Endodermal cell (in vitro differentiated cells): ENCODE measurements at regions not wholly inside any gene's neighbourhood (a gene's known extent, or its start where the extent isn't known, plus 50 kb on each side); places are given as distances from the start of the nearest gene placed in this dataset.
"Not testable (repeated sequence)": the region's sequence is repeated elsewhere in the genome, so short reads cannot be mapped to it uniquely, and the experiment has no call there.

Source experiments
- DNase-seq: peaks from one replicate; pipeline ENCODE4 v3.0.0-alpha.2; 2017
- H3K27ac ChIP-seq: 2 replicates; pipeline ENCODE4 v1.5.1; 2013; ENCODE audit warnings: mild to moderate bottlenecking, low read depth, low read length, moderate library complexity
- H3K27me3 ChIP-seq: 2 replicates; pipeline ENCODE4 v1.6.1; 2013; ENCODE audit warnings: mild to moderate bottlenecking, low read length, moderate library complexity; ENCODE audit not compliant: insufficient read depth, control insufficient read depth, poor library complexity, severe bottlenecking
- H3K36me3 ChIP-seq: 2 replicates; pipeline ENCODE4 v1.7.0; 2013; ENCODE audit warnings: mild to moderate bottlenecking, low read length, moderate library complexity; ENCODE audit not compliant: control insufficient read depth, insufficient read depth
- H3K4me1 ChIP-seq: one replicate; pipeline ENCODE4 v1.7.0; 2013; ENCODE audit warnings: low read length; ENCODE audit not compliant: control insufficient read depth, insufficient read depth
- H3K4me3 ChIP-seq: 2 replicates; pipeline ENCODE4 v1.5.1; 2013; ENCODE audit warnings: mild to moderate bottlenecking, low read length, moderate library complexity
- H3K9ac ChIP-seq: 2 replicates; pipeline ENCODE4 v1.6.1; 2013; ENCODE audit warnings: mild to moderate bottlenecking, low read length, moderate library complexity; ENCODE audit not compliant: poor library complexity, severe bottlenecking; ENCODE audit errors: extremely low read depth
- H3K9me3 ChIP-seq: 2 replicates; pipeline ENCODE4 v1.6.1; 2013; ENCODE audit warnings: mild to moderate bottlenecking, low read length, moderate library complexity; ENCODE audit not compliant: control insufficient read depth
- H3K27ac Mint-ChIP-seq: 2 replicates; pipeline ENCODE4 v1.8.0; 2020; ENCODE audit warnings: mixed read lengths
- H3K27me3 Mint-ChIP-seq: 2 replicates; pipeline ENCODE4 v1.8.0; 2021; ENCODE audit warnings: mild to moderate bottlenecking, mixed read lengths; ENCODE audit not compliant: insufficient read depth
- H3K36me3 Mint-ChIP-seq: 2 replicates; pipeline ENCODE4 v1.8.0; 2020; ENCODE audit warnings: low read depth, mixed read lengths
- H3K4me1 Mint-ChIP-seq: 2 replicates; pipeline ENCODE4 v1.8.0; 2020; ENCODE audit warnings: mixed read lengths
- H3K4me3 Mint-ChIP-seq: 2 replicates; pipeline ENCODE4 v1.8.0; 2020; ENCODE audit warnings: mild to moderate bottlenecking, moderate library complexity, mixed read lengths
- H3K9me3 Mint-ChIP-seq: 2 replicates; pipeline ENCODE4 v1.8.0; 2020; ENCODE audit warnings: mild to moderate bottlenecking, mixed read lengths
- WGBS, 2 experiments: methylation state at CpG; one replicate each; pipeline versions ENCODE4 v1.1.5 to v1.1.7; 2013; ENCODE audit warnings: missing lambda C conversion rate in 2 of 2, mixed read lengths in 1 of 2; ENCODE audit not compliant: insufficient coverage in 1 of 2, insufficient read length in 1 of 2; 5-methylcytosine and 5-hydroxymethylcytosine counted together
- TF ChIP-seq, protein P1 (sequence below): fragments of 200-600 bp; sonication (generic); conservative IDR thresholded peaks from 2 replicates; pipeline ENCODE4 v1.5.0; 2021; ENCODE audit warnings: antibody characterized with exemption, mild to moderate bottlenecking

DNA sequence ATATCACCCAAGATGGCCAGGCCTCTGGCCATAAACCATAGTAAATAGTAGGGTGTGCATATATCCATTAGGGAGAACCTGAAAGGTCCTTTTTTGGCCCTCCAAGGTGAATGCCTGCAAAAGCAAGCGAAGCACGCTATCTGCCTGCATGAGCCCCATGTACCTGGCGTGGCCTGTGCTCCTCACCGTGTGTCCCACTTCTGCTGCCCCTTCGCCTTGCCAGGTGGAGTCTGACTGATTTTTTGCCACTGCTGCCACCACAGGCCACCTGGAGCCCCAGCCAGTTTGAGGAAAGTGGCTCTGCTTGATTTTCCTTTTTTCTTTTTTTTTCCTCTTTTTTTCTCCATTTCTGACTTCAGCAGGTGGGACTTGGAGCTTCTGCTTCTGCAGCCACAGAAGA, 139.7 kb downstream of the SNRPN start:
- Histone ChIP-seq H3K27me3 (no peaks in the 10 kb centered on the region), H3K9ac (no peak overlapping the region), H3K9me3 (peaks cover 12% of the 10 kb centered on the region), H3K27ac (no peak overlapping the region), H3K4me3 (no peak overlapping the region), H3K4me1 (no peaks in the 10 kb centered on the region), H3K36me3 (peaks cover 94% of the 10 kb centered on the region)
- TF ChIP-seq, protein P1, sequence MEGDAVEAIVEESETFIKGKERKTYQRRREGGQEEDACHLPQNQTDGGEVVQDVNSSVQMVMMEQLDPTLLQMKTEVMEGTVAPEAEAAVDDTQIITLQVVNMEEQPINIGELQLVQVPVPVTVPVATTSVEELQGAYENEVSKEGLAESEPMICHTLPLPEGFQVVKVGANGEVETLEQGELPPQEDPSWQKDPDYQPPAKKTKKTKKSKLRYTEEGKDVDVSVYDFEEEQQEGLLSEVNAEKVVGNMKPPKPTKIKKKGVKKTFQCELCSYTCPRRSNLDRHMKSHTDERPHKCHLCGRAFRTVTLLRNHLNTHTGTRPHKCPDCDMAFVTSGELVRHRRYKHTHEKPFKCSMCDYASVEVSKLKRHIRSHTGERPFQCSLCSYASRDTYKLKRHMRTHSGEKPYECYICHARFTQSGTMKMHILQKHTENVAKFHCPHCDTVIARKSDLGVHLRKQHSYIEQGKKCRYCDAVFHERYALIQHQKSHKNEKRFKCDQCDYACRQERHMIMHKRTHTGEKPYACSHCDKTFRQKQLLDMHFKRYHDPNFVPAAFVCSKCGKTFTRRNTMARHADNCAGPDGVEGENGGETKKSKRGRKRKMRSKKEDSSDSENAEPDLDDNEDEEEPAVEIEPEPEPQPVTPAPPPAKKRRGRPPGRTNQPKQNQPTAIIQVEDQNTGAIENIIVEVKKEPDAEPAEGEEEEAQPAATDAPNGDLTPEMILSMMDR, result no peak
- Mint-ChIP-seq H3K27ac (no peak overlapping the region), H3K9me3 (peaks cover 76% of the 10 kb centered on the region), H3K36me3 (peaks cover 78% of the 10 kb centered on the region), H3K4me3 (no peak overlapping the region), H3K4me1 (no peaks in the 10 kb centered on the region), H3K27me3 (no peaks in the 10 kb centered on the region)
- WGBS, 2 experiments, result 90% methylated on average over 2 to 5 of the region's 5 CpGs
- DNase-seq, result peak; percentile 22

DNA sequence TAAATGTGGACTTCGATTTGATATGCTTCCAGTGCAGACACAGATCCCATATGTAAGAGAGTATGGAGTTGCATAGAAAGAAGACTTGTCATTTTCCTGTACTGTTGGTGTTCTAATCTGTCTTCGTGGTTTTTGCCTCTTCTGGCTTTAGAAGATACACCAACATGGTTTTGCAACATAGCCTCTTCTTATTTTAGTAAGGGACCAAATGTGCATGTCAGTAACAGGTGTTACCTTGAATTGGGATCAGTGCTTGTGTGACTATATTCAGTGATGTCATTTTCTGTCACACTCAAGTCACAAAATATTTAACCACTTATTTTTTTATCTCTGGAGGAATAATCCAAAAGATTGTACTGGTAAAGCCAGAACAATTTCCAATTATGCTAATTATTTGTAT, 140.4 kb downstream of the SNRPN start:
- Mint-ChIP-seq H3K27me3 (no peaks in the 10 kb centered on the region), H3K36me3 (peaks cover 76% of the 10 kb centered on the region), H3K27ac (no peak overlapping the region), H3K9me3 (peaks cover 75% of the 10 kb centered on the region), H3K4me1 (no peaks in the 10 kb centered on the region), H3K4me3 (no peak overlapping the region)
- H3K36me3 ChIP-seq, result peaks cover 91% of the 10 kb centered on the region
- no peaks in the 10 kb centered on the region for H3K27me3 ChIP-seq
- TF ChIP-seq, protein P1, result no peak
- no peak overlapping the region for H3K27ac ChIP-seq
- DNase-seq, result no peak
- H3K9me3 ChIP-seq, result peaks cover 12% of the 10 kb centered on the region
- no peak overlapping the region for H3K9ac ChIP-seq
- H3K4me3 ChIP-seq, result no peak overlapping the region
- 79 to 83% methylated on average over 2 of the region's 2 CpGs for whole genome bisulfite sequencing, 2 experiments
- H3K4me1 ChIP-seq, result no peaks in the 10 kb centered on the region

DNA sequence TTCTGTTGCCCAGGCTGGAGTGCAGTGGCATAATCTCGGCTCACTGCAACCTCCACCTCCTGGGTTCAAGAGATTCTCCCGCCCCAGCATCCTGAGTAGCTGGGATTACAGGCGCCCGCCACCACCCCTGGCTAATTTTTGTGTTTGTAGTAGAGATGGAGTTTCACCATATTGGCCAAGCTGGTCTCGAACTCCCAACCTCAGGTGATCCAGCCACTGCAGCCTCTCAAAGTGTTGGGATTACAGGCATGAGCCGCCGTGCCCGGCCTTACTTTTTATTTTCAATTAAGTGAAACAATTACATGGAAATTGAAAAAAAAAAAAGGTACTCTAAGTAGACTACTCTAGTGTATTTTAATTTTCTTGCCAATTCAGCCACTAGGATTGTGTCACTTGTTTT, 145.2 kb downstream of the SNRPN start:
- WGBS, 2 experiments, result 91 to 96% methylated on average over 4 to 8 of the region's 8 CpGs
- H3K4me3 ChIP-seq, H3K27me3 Mint-ChIP-seq, H3K4me3 Mint-ChIP-seq, H3K4me1 ChIP-seq, H3K27ac Mint-ChIP-seq, DNase-seq, H3K9ac ChIP-seq, H3K27me3 ChIP-seq, H3K4me1 Mint-ChIP-seq, H3K27ac ChIP-seq: not testable (repeated sequence)
- Histone ChIP-seq H3K36me3 (peaks cover 56% of the 10 kb centered on the region), H3K9me3 (peaks cover 18% of the 10 kb centered on the region)
- H3K36me3 Mint-ChIP-seq, result peaks cover 66% of the 10 kb centered on the region
- H3K9me3 Mint-ChIP-seq, result peaks cover 49% of the 10 kb centered on the region

- no peak for DNase-seq
- H3K4me3 ChIP-seq, result no peak overlapping the region
- Mint-ChIP-seq H3K4me1 (no peaks in the 10 kb centered on the region), H3K9me3 (peaks cover 51% of the 10 kb centered on the region), H3K36me3 (peaks cover 83% of the 10 kb centered on the region), H3K27me3 (no peaks in the 10 kb centered on the region), H3K4me3 (no peak overlapping the region), H3K27ac (no peak overlapping the region)
- H3K27ac ChIP-seq, result no peak overlapping the region
- no peaks in the 10 kb centered on the region for H3K4me1 ChIP-seq
- H3K9ac ChIP-seq, result no peak overlapping the region
- 73% methylated on average over 1 of the region's 1 CpG; no CpG with 5 or more reads in 1 of the 2 experiments for WGBS, 2 experiments
- TF ChIP-seq, protein P1, result no peak
- H3K36me3 ChIP-seq, result peaks cover 64% of the 10 kb centered on the region
- H3K27me3 ChIP-seq, result no peaks in the 10 kb centered on the region
- H3K9me3 ChIP-seq, result peaks cover 11% of the 10 kb centered on the region
Observed at GRCh38 chr15:25106209-25106608, 151.4 kb downstream of the SNRPN start.
